Heart left ventricle (tissue), 13 donors: ENCODE measurements at regions not wholly inside any gene's neighbourhood (a gene's known extent, or its start where the extent isn't known, plus 50 kb on each side); places are given as distances from the start of the nearest gene placed in this dataset.

ENCODE experiments used
- POLR2A ChIP-seq, 2 donors: fragments of 450-650 bp; IDR thresholded peaks; one replicate each; pipeline ENCODE4 v1.6.1; 2017; ENCODE audit warnings: antibody characterized with exemption in 2 of 2, mild to moderate bottlenecking in 2 of 2, moderate library complexity in 2 of 2
- TF ChIP-seq, protein P1 (sequence below), 12 donors: fragments of 200-600 bp; sonication (generic) in 4 of 12; IDR thresholded peaks; one replicate each; pipeline versions ENCODE4 v1.5.0 to v1.8.0; 2018 to 2022; ENCODE audit warnings: antibody characterized with exemption in 12 of 12, mild to moderate bottlenecking in 5 of 12
- donor health status: ischemic (EF 13 %, LVEDD 7.1; RV severe dilation, severe dysfunction).
- donor health status: DM: no; HTN: yes; CAD: no.
- donor health status: DM: no; HTN: no; CAD: no.
- donor health status: ischemic (EF 25% LVEDD 6.9; RV normal size, moderate dysfunction).
- donor health status: ischemic (EF 25% LVEDD 5.7; RV mildly dilated, moderate dysfunction).
- donor health status: ischemic (EF 35%, LVEDD 5.7; RV mildly dilated, moderate dysfunction).
- donor health status: nonischemic (EF 11% LVEDD 7.7; RV severe dilation, severe dysfunction).
- donor health status: DM: yes; HTN: yes; CAD: no.
- donor health status: PGD.
- donor health status: ischemic (EF 29% LVEDD 5.4; RV normal size, mild dysfunction).
- donor health status: nonischemic (EF 23%, LVEDD 6.1; RV moderate dilation, normal function).

DNA sequence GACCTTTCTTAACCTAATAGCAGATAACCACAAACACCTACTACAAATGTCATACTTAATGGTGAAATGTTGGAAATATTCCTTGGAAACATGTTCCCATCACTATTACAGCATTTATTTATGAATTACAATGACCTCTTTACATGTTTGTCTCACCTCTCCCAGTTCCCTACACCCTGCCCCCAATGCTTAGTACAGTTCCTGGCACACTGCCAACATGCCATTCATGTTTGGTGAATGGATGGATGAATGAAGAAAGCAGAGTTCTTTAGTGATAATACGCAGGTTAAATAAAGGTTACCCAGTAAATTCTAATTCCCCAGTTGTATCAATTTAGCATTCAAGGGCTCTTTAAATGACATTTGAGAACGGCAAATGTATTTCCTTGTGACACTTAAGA, 259.9 kb upstream of the ATP11B start:
- TF ChIP-seq, protein P1, sequence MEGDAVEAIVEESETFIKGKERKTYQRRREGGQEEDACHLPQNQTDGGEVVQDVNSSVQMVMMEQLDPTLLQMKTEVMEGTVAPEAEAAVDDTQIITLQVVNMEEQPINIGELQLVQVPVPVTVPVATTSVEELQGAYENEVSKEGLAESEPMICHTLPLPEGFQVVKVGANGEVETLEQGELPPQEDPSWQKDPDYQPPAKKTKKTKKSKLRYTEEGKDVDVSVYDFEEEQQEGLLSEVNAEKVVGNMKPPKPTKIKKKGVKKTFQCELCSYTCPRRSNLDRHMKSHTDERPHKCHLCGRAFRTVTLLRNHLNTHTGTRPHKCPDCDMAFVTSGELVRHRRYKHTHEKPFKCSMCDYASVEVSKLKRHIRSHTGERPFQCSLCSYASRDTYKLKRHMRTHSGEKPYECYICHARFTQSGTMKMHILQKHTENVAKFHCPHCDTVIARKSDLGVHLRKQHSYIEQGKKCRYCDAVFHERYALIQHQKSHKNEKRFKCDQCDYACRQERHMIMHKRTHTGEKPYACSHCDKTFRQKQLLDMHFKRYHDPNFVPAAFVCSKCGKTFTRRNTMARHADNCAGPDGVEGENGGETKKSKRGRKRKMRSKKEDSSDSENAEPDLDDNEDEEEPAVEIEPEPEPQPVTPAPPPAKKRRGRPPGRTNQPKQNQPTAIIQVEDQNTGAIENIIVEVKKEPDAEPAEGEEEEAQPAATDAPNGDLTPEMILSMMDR (IDR thresholded peaks at IDR 0.05): no peak
- TF ChIP-seq POLR2A (IDR thresholded peaks at IDR 0.05): no peak
